ENCODE measurements at regions not wholly inside any gene's neighbourhood (a gene's known extent, or its start where the extent isn't known, plus 50 kb on each side); places are given as distances from the start of the nearest gene placed in this dataset.
"Not testable (repeated sequence)": the region's sequence is repeated elsewhere in the genome, so short reads cannot be mapped to it uniquely, and the experiment has no call there.

GRCh38 chr1:149708192-149708853 lies 74.2 kb upstream of the FCGR1A start:
- H3K4me3 ChIP-seq (ENCODE audit: low read depth in 1 of 2, low read length in 2 of 2); H3K27ac ChIP-seq (ENCODE audit: low read length); H3K27me3 ChIP-seq (ENCODE audit: low read depth, low read length); H3K4me1 ChIP-seq (ENCODE audit: control insufficient read depth in 1 of 2, insufficient read depth in 2 of 2, low read length in 2 of 2); H3K9me3 ChIP-seq (ENCODE audit: control insufficient read depth in 1 of 2, low read length in 2 of 2); H3K36me3 ChIP-seq (ENCODE audit: control insufficient read depth in 1 of 2, insufficient read depth in 2 of 2, low read length in 2 of 2): not testable (repeated sequence)

GRCh38 chr1:149711651-149712050 lies 70.8 kb upstream of the FCGR1A start:
- H3K27me3 ChIP-seq (ENCODE audit: low read depth, low read length); H3K36me3 ChIP-seq (ENCODE audit: control insufficient read depth in 1 of 2, insufficient read depth in 2 of 2, low read length in 2 of 2); H3K9me3 ChIP-seq (ENCODE audit: control insufficient read depth in 1 of 2, low read length in 2 of 2); H3K4me1 ChIP-seq (ENCODE audit: control insufficient read depth in 1 of 2, insufficient read depth in 2 of 2, low read length in 2 of 2); H3K27ac ChIP-seq (ENCODE audit: low read length); H3K4me3 ChIP-seq (ENCODE audit: low read depth in 1 of 2, low read length in 2 of 2): not testable (repeated sequence)

GRCh38 chr1:149712154-149712927 lies 70.2 kb upstream of the FCGR1A start:
- H3K27ac ChIP-seq (ENCODE audit: low read length); H3K9me3 ChIP-seq (ENCODE audit: control insufficient read depth in 1 of 2, low read length in 2 of 2); H3K36me3 ChIP-seq (ENCODE audit: control insufficient read depth in 1 of 2, insufficient read depth in 2 of 2, low read length in 2 of 2); H3K4me3 ChIP-seq (ENCODE audit: low read depth in 1 of 2, low read length in 2 of 2); H3K4me1 ChIP-seq (ENCODE audit: control insufficient read depth in 1 of 2, insufficient read depth in 2 of 2, low read length in 2 of 2); H3K27me3 ChIP-seq (ENCODE audit: low read depth, low read length): not testable (repeated sequence)

DNA sequence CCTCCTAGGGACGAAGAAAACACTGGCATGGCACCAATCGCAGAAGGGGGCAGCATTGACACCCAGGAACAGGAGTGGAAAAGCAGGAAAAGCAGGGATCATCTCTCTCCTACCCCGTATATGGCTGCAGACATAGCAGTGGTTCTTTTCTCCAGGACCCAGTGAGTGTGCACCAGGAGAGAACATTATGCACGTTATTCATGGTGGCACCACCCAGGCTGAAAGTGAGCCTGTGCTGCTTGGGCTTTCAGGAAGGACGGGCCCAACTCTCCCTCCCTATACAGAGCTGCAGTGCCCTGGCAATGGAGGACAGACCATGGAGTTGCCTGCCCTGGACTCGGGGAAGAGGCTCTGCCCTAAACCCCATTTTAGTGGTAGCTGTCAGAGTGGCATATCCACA lies 69.0 kb upstream of the FCGR1A start:
- not testable (repeated sequence) for H3K36me3 ChIP-seq (ENCODE audit: control insufficient read depth in 1 of 2, insufficient read depth in 2 of 2, low read length in 2 of 2); H3K27me3 ChIP-seq (ENCODE audit: low read depth, low read length); H3K9me3 ChIP-seq (ENCODE audit: control insufficient read depth in 1 of 2, low read length in 2 of 2); H3K4me3 ChIP-seq (ENCODE audit: low read depth in 1 of 2, low read length in 2 of 2); H3K4me1 ChIP-seq (ENCODE audit: control insufficient read depth in 1 of 2, insufficient read depth in 2 of 2, low read length in 2 of 2); H3K27ac ChIP-seq (ENCODE audit: low read length)

DNA sequence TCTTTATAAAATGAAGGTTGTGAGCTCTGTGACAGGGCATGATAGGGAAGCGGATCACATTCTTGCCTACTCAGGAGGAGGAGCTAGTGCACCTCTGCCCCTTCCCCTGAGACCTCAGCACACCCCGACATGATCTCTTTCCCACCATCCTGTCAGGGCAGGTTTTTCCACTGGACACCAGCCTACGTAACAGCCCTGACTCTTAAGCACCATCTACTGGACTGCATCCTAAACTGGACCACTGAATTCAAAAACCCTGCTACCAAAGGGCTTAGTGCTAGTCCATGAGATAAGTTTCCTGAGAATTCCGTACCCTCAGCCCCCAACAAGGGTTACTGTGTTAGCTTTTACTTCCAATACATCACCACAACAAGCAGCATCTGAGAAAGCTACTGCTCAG lies 68.5 kb upstream of the FCGR1A start:
- H3K36me3 ChIP-seq (ENCODE audit: control insufficient read depth in 1 of 2, insufficient read depth in 2 of 2, low read length in 2 of 2); H3K27me3 ChIP-seq (ENCODE audit: low read depth, low read length); H3K9me3 ChIP-seq (ENCODE audit: control insufficient read depth in 1 of 2, low read length in 2 of 2); H3K27ac ChIP-seq (ENCODE audit: low read length); H3K4me3 ChIP-seq (ENCODE audit: low read depth in 1 of 2, low read length in 2 of 2); H3K4me1 ChIP-seq (ENCODE audit: control insufficient read depth in 1 of 2, insufficient read depth in 2 of 2, low read length in 2 of 2): not testable (repeated sequence)

DNA sequence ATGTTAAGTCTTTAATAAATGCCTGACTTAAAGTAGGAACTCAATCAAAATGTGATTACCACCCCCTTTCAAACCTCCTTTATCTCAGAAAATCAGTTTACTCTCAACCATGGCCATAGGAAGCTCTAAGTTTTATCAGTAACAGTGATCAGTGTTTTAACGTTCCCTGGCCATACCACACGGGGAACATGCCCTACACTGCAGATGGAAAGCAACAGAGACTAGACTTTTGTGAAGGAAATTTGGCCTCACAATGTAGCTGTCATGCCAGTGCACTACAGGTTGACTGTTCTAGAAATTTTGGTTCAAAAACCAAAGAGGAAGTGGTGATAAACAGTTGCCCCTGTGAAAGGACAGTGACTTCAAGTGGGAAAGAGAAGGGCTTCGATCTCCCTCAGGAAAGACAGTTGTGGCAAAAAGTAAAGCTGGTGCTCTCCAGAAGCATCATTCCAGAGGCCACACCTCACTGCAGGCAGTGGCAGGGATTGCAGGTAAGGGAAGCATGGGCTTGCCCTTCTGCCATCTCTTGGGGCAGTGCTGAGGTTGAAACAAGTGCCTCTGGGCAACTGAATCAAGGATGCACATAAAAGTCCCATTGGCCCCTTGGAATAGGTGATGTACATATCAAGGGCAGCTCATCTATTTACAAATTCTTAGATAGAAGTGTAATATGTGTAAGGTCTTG lies 57.7 kb upstream of the FCGR1A start:
- H3K4me1 ChIP-seq (ENCODE audit: control insufficient read depth in 1 of 2, insufficient read depth in 2 of 2, low read length in 2 of 2); H3K27ac ChIP-seq (ENCODE audit: low read length); H3K9me3 ChIP-seq (ENCODE audit: control insufficient read depth in 1 of 2, low read length in 2 of 2); H3K4me3 ChIP-seq (ENCODE audit: low read depth in 1 of 2, low read length in 2 of 2); H3K27me3 ChIP-seq (ENCODE audit: low read depth, low read length); H3K36me3 ChIP-seq (ENCODE audit: control insufficient read depth in 1 of 2, insufficient read depth in 2 of 2, low read length in 2 of 2): not testable (repeated sequence)

DNA sequence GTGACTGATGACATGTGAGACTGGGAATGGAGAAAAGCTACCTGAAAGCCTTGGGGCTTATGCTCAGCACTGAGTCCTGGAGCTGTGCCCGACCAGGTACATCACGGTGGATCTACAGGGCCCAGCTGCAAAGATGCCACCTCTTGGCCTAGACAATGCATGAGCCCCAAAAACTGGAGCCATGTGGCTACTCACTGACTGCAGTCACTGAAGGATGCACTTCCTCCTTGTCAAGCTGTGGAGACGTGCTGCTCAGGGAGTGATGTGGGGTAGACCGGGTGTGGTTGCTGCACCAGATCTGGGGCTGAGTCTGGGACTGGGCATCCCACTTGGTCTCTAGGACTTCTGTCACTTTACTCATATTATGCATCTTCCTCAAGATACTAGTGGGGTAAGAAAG lies 55.8 kb upstream of the FCGR1A start:
- not testable (repeated sequence) for H3K4me1 ChIP-seq (ENCODE audit: control insufficient read depth in 1 of 2, insufficient read depth in 2 of 2, low read length in 2 of 2); H3K9me3 ChIP-seq (ENCODE audit: control insufficient read depth in 1 of 2, low read length in 2 of 2); H3K27ac ChIP-seq (ENCODE audit: low read length); H3K36me3 ChIP-seq (ENCODE audit: control insufficient read depth in 1 of 2, insufficient read depth in 2 of 2, low read length in 2 of 2); H3K27me3 ChIP-seq (ENCODE audit: low read depth, low read length); H3K4me3 ChIP-seq (ENCODE audit: low read depth in 1 of 2, low read length in 2 of 2)

DNA sequence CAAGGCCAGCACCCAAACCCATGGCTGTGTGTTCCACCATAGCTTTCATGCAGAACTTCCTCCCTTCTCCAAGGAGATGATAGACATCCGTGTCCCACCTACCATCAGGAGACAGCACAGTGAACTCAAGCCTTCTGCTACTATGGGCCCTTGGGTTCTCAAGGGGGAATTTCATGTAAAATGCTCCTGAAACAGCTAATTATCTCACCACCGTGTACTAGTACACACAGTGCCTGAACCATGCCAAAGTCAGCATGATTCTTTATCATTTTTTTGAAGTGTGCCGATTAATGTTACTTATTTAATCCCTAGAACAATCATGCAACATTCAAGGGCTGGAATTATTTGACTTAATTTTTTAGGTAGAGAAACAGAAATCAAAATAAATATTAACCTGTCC lies 53.9 kb upstream of the FCGR1A start:
- H3K4me3 ChIP-seq (ENCODE audit: low read depth in 1 of 2, low read length in 2 of 2); H3K27me3 ChIP-seq (ENCODE audit: low read depth, low read length); H3K9me3 ChIP-seq (ENCODE audit: control insufficient read depth in 1 of 2, low read length in 2 of 2); H3K36me3 ChIP-seq (ENCODE audit: control insufficient read depth in 1 of 2, insufficient read depth in 2 of 2, low read length in 2 of 2); H3K27ac ChIP-seq (ENCODE audit: low read length); H3K4me1 ChIP-seq (ENCODE audit: control insufficient read depth in 1 of 2, insufficient read depth in 2 of 2, low read length in 2 of 2): not testable (repeated sequence)

Data from muscle layer of duodenum (tissue), 2 donors.